Pulmonary artery endothelial cell (primary cell): ENCODE measurements at regions not wholly inside any gene's neighbourhood (a gene's known extent, or its start where the extent isn't known, plus 50 kb on each side); places are given as distances from the start of the nearest gene placed in this dataset.
"Not testable (repeated sequence)": the region's sequence is repeated elsewhere in the genome, so short reads cannot be mapped to it uniquely, and the experiment has no call there.

Experiments
- DNase-seq: peaks from one replicate; pipeline ENCODE4 v3.0.0-alpha.2; 2011; ENCODE audit warnings: low read depth, low spot score

GRCh38 chr11:28919194-28919593 lies 811.0 kb downstream of the METTL15 start:
- no peak for DNase-seq

- DNase-seq = no peak
Measured at GRCh38 chr11:28913883-28914282, 805.7 kb downstream of the METTL15 start.

- no peak for DNase-seq
Measured at GRCh38 chr11:28911829-28912228, 803.6 kb downstream of the METTL15 start.

DNA sequence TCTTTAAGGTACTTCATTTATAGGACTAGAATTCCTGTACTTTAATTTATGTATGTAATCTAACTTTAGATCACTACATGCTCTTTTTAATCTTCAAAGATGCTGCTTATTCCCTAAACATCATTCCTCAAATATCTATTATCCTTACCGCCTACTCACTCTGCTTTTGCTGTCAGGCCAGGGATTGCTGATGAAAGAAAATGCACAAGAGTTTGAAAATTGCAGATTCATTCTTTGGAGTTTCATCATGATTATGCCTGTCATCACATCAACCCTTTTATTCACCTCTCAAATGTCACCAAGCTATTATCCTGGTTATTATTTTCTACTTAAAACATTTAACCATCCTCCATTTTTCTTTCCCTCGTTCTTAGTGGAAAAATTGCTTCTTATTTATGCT lies 802.7 kb downstream of the METTL15 start:
- no peak for DNase-seq

GRCh38 chr11:28903716-28904115 lies 795.5 kb downstream of the METTL15 start:
- DNase-seq = no peak

- DNase-seq = no peak
Measured at GRCh38 chr11:28900427-28900826, 792.2 kb downstream of the METTL15 start.

- DNase-seq = no peak
Measured at GRCh38 chr11:28899706-28900105, 791.5 kb downstream of the METTL15 start.

- not testable (repeated sequence) for DNase-seq
Measured at GRCh38 chr11:28890601-28891040, 782.4 kb downstream of the METTL15 start.

GRCh38 chr11:28887681-28888080 lies 779.5 kb downstream of the METTL15 start:
- no peak for DNase-seq

GRCh38 chr11:28879869-28880268 lies 771.7 kb downstream of the METTL15 start:
- DNase-seq = no peak

GRCh38 chr11:28878025-28878424 lies 769.8 kb downstream of the METTL15 start:
- DNase-seq = no peak

GRCh38 chr11:28877340-28877739 lies 769.2 kb downstream of the METTL15 start:
- no peak for DNase-seq

DNA sequence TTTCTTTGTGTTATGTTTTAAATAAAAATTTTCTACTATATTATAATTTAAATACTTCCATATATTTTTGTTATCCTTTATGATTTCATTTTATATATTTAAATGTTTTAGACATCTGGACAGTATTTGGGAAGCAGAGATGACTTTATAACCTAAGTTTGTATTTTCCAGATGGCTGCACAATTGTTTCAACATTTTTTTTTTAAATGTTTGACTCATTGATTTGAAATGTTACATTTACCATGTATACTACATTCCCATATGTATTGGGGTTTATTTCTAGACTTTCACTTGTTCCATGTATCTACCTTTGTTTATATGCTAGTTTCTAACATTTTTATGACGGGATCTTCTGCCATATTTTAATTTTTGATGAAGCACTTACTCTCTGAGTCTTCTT lies 766.5 kb downstream of the METTL15 start:
- DNase-seq = no peak

- DNase-seq = no peak
Measured at GRCh38 chr11:28871090-28871489, 762.9 kb downstream of the METTL15 start.

DNA sequence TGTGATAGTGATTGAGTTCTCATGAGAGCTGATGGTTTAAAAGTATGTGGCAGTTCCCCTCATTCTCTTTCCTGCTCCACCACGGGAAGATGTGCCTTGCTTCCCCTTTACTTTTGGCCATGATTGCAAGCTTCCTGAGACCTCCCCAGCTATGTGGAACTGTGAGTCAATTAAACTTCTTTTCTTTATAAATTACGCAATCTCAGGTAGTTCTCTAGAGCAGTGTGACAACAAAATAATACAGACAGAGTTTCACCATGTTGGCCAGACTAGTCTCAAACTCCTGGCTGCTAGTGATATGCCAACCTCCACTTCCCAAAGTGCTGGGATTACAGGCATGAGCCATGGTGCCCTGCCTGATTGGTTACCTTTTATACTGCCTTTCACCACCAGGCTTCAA lies 755.2 kb downstream of the METTL15 start:
- DNase-seq = no peak

DNA sequence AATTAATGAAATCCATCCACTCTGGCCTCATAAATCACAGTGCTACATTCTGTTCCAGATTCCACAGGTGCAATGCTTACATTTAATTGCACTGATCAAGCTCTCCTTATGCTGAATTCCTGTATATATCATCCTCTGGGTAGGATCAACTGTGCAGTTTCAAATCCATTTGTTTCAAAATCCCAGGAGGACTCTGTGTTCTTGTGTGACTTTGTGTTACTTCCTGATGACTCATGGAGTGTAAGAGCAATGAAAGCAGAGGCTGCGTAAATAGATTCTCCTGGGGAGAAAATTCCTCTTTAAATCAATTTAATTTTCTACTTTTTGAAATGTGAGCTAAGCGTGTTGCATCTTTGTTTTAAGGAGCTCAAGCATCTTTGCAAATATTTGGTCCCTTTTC lies 752.7 kb downstream of the METTL15 start:
- peak; percentile 52 for DNase-seq

GRCh38 chr11:28858076-28858475 lies 749.9 kb downstream of the METTL15 start:
- DNase-seq = no peak

GRCh38 chr11:28849053-28849452 lies 740.9 kb downstream of the METTL15 start:
- DNase-seq = no peak

DNA sequence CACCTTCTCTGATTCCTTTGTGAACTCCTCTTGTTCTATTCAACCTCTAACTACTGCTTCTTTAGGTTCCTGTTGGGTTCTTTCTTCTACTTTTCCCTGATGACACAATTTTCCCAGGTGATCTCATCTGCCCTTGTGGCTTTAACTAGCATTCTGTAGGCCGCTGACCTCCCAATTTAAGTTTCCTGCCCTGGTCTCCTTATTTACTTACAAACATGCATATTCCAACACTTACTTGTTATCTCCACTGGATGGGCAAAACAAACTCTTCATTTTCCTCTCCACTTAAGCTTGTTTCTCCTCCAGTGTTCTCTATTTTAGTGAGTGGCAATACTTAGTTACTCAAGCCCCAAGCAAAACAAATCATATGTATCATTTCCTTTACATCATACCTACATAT lies 734.5 kb downstream of the METTL15 start:
- DNase-seq = no peak

GRCh38 chr11:28838741-28839140 lies 730.6 kb downstream of the METTL15 start:
- no peak for DNase-seq

DNA sequence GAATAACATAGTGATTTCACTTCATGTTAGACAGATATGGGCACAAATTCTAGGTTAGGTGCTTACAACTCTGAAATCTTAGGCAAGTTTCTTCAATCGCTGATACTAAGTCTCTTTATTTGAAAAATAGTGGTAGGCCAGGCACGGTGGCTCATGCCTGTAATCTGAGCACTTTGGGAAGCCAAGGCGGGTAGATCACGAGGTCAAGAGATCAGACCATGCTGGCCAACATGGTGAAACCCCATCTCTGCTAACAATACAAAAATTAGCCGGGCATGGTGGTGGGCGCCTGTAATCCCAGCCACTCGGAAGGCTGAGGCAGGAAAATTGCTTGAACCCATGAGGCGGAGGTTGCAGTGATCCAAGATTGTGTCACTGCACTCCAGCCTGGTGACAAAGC lies 729.4 kb downstream of the METTL15 start:
- no peak for DNase-seq

- DNase-seq = peak; percentile 72
Measured at GRCh38 chr11:28836285-28837081, 728.3 kb downstream of the METTL15 start.

DNA sequence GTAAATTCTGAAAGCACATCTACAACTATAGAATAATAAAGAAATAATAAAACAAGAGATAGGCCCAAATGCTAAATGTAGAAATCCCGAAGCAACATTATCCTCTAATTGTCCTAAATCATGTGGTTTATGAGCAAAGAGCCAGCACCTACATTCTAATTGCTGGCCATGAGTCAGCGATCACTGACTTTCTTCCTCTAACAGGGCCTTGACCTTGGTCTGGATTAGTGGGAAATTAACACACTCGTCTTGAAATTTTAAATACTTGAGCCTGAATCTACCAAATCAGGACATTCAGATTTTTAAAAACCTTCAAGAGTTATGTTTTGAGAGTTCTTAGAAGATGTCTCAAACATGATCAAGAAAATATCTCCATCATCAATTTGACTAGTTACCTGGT lies 727.6 kb downstream of the METTL15 start:
- peak; percentile 54 for DNase-seq

- DNase-seq = no peak
Measured at GRCh38 chr11:28835317-28835716, 727.1 kb downstream of the METTL15 start.
